CD14-positive monocyte (primary cell): ENCODE measurements at regions not wholly inside any gene's neighbourhood (a gene's known extent, or its start where the extent isn't known, plus 50 kb on each side); places are given as distances from the start of the nearest gene placed in this dataset.

Source experiments
- DNase-seq, 3 donors: peaks; one replicate each; pipeline ENCODE4 v3.0.0-alpha.2; 2011 to 2022
- H2AFZ ChIP-seq: 2 replicates; pipeline ENCODE4 v1.6.0; 2012; ENCODE audit warnings: mild to moderate bottlenecking, low read depth, low read length, inconsistent platforms; ENCODE audit not compliant: insufficient read depth, poor library complexity, severe bottlenecking
- H3K27ac ChIP-seq, 2 donors: 1 replicate in 1 of 2; 2 replicates in 1 of 2; pipeline ENCODE4 v1.5.1; 2012 to 2013; ENCODE audit warnings: low read length in 2 of 2, control low read depth in 1 of 2, inconsistent platforms in 1 of 2, low read depth in 1 of 2, mild to moderate bottlenecking in 1 of 2
- H3K27me3 ChIP-seq, 2 donors: one replicate each; pipeline versions ENCODE4 v1.6.0 to v1.6.1; 2011 to 2013; ENCODE audit warnings: low read length in 2 of 2; ENCODE audit not compliant: control insufficient read depth in 2 of 2, insufficient read depth in 2 of 2
- H3K36me3 ChIP-seq, 2 donors: replicated peaks in 1 of 2; 1 replicate in 1 of 2; 2 replicates in 1 of 2; pipeline versions ENCODE4 v1.5.1 to v1.6.1; 2012 to 2013; ENCODE audit warnings: low read length in 2 of 2, control low read depth in 1 of 2, inconsistent platforms in 1 of 2, mild to moderate bottlenecking in 1 of 2; ENCODE audit not compliant: insufficient read depth in 2 of 2, control insufficient read depth in 1 of 2
- H3K4me1 ChIP-seq, 2 donors: 1 replicate in 1 of 2; 2 replicates in 1 of 2; pipeline versions ENCODE4 v1.5.1 to v1.6.1; 2012 to 2013; ENCODE audit warnings: low read length in 2 of 2, control low read depth in 1 of 2, inconsistent platforms in 1 of 2, mild to moderate bottlenecking in 1 of 2, moderate library complexity in 1 of 2; ENCODE audit not compliant: insufficient read depth in 2 of 2, control insufficient read depth in 1 of 2
- H3K4me2 ChIP-seq: replicated peaks from 2 replicates; pipeline ENCODE3; 2012; ENCODE audit warnings: low read length, moderate library complexity, mild to moderate bottlenecking; ENCODE audit not compliant: poor library complexity, severe bottlenecking; ENCODE audit errors: extremely low read depth
- H3K4me3 ChIP-seq, 3 experiments: fragments of 200-600 bp in 1 of 3; sonication (generic) in 1 of 3; replicated peaks in 1 of 3; 1 replicate in 2 of 3; 2 replicates in 1 of 3; pipeline ENCODE4 v1.5.1; 2011 to 2013; ENCODE audit warnings: low read length in 3 of 3, mild to moderate bottlenecking in 3 of 3, control low read depth in 2 of 3, low read depth in 2 of 3, inconsistent platforms in 1 of 3, moderate library complexity in 1 of 3
- H3K79me2 ChIP-seq: 2 replicates; pipeline ENCODE4 v1.6.0; 2012; ENCODE audit warnings: mild to moderate bottlenecking, control low read depth, inconsistent platforms, low read length, moderate library complexity; ENCODE audit not compliant: insufficient read depth
- H3K9ac ChIP-seq: 2 replicates; pipeline ENCODE4 v1.6.0; 2017; ENCODE audit warnings: low read length, mild to moderate bottlenecking; ENCODE audit not compliant: insufficient read depth, poor library complexity, severe bottlenecking
- H3K9me3 ChIP-seq, 2 donors: replicated peaks in 1 of 2; 1 replicate in 1 of 2; 2 replicates in 1 of 2; pipeline versions ENCODE4 v1.5.1 to v1.6.1; 2012 to 2013; ENCODE audit warnings: low read length in 2 of 2, control low read depth in 1 of 2; ENCODE audit not compliant: control insufficient read depth in 1 of 2, insufficient read depth in 1 of 2
- H4K20me1 ChIP-seq: 2 replicates; pipeline ENCODE4 v1.6.0; 2012; ENCODE audit warnings: mild to moderate bottlenecking, low read length, control low read depth, moderate library complexity; ENCODE audit not compliant: insufficient read depth
- H3K27ac Mint-ChIP-seq, 7 donors: one replicate each; pipeline ENCODE4 v1.8.0; 2020; ENCODE audit warnings: mild to moderate bottlenecking in 7 of 7, mixed read lengths in 7 of 7, moderate library complexity in 6 of 7, inconsistent platforms in 2 of 7
- H3K27me3 Mint-ChIP-seq, 3 donors: one replicate each; pipeline ENCODE4 v1.8.0; 2021 to 2022; ENCODE audit warnings: low read depth in 3 of 3, mild to moderate bottlenecking in 3 of 3, mixed read lengths in 3 of 3, moderate library complexity in 3 of 3, inconsistent platforms in 1 of 3
- H3K36me3 Mint-ChIP-seq, 2 donors: one replicate each; pipeline ENCODE4 v1.8.0; 2020; ENCODE audit warnings: mixed read lengths in 2 of 2, inconsistent platforms in 1 of 2, mild to moderate bottlenecking in 1 of 2
- H3K4me1 Mint-ChIP-seq: one replicate; pipeline ENCODE4 v1.8.0; 2020; ENCODE audit warnings: mild to moderate bottlenecking, mixed read lengths
- H3K4me3 Mint-ChIP-seq, 2 donors: one replicate each; pipeline ENCODE4 v1.8.0; 2020; ENCODE audit warnings: mild to moderate bottlenecking in 2 of 2, mixed read lengths in 2 of 2, moderate library complexity in 1 of 2
- H3K9me3 Mint-ChIP-seq, 7 donors: one replicate each; pipeline ENCODE4 v1.8.0; 2020 to 2022; ENCODE audit warnings: mixed read lengths in 7 of 7, mild to moderate bottlenecking in 6 of 7, moderate library complexity in 6 of 7, inconsistent platforms in 2 of 7
- WGBS: methylation state at CpG from one replicate; pipeline ENCODE4 v1.1.5; 2013; ENCODE audit warnings: missing lambda C conversion rate; ENCODE audit not compliant: insufficient coverage; 5-methylcytosine and 5-hydroxymethylcytosine counted together
- intact Hi-C, 2 donors: fragments of 100-400 bp; cut with micrococcal nuclease; formaldehyde crosslinking; loops; one replicate each; pipeline versions ENCODE4 v1.15.0 to v1.15.1; 2023
- TF ChIP-seq, protein P1 (sequence below): fragments of 200-600 bp; IDR thresholded peaks from one replicate; pipeline ENCODE4 v1.8.0; 2022; ENCODE audit warnings: antibody characterized with exemption, mild to moderate bottlenecking

DNA sequence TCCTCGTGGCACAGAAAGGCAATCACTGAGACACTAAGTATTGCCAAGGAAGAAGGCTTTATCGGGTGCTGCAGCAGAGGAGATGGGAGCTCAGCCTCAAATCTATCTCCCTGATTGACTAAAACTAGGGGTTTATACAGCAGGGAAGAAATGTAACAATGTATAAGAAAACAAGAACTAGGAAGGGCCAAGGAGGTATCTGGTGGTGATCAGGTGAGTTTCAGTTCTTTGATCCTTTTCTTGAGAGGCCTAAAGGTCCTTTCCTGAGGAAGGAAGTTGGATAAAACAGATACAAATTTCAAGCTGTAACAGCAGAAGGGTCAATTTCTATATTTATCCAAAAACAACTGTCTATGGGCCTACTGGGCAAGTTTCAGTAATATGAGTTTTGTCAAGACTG is 212.4 kb downstream of the COPRS start:
- intact Hi-C loops, result no loop called here
- H3K79me2 ChIP-seq, result no peaks in the 10 kb centered on the region
- peaks cover 0 to 5% (median 0%) of the 10 kb centered on the region in 3 donors for H3K27me3 Mint-ChIP-seq

DNA sequence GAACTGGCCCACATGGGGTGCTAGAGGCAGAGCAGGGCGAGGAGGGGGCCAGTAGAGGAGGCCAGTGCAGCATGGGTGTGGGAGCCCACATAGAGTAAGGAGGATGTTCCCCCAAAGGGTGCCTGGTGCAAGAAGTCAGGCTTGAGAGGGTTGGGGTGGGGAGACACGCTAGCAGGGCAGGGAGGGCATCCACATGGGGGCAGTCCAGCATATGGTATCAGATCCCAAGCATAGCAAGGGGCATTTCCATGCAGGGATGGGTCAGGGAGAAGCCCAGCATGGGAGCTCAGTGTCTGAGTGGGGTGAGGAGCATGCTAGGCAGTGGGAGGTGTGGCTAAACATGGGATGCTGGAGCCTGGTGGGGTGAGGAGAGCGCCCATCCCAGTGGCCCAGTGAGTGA is 213.7 kb downstream of the COPRS start:
- H3K4me2 ChIP-seq, result no peak overlapping the region
- no peaks in the 10 kb centered on the region for H3K79me2 ChIP-seq
- no peak overlapping the region for H3K4me3 ChIP-seq
- H3K27ac ChIP-seq, result no peak overlapping the region
- H3K27me3 ChIP-seq, result no peaks in the 10 kb centered on the region
- no peaks in the 10 kb centered on the region for H4K20me1 ChIP-seq
- DNase-seq, result no peak
- no peak overlapping the region for H3K4me3 Mint-ChIP-seq
- no peak overlapping the region for H3K27ac Mint-ChIP-seq
- H3K36me3 ChIP-seq, result no peaks in the 10 kb centered on the region
- no peaks in the 10 kb centered on the region for H3K4me1 ChIP-seq
- TF ChIP-seq, protein P1, sequence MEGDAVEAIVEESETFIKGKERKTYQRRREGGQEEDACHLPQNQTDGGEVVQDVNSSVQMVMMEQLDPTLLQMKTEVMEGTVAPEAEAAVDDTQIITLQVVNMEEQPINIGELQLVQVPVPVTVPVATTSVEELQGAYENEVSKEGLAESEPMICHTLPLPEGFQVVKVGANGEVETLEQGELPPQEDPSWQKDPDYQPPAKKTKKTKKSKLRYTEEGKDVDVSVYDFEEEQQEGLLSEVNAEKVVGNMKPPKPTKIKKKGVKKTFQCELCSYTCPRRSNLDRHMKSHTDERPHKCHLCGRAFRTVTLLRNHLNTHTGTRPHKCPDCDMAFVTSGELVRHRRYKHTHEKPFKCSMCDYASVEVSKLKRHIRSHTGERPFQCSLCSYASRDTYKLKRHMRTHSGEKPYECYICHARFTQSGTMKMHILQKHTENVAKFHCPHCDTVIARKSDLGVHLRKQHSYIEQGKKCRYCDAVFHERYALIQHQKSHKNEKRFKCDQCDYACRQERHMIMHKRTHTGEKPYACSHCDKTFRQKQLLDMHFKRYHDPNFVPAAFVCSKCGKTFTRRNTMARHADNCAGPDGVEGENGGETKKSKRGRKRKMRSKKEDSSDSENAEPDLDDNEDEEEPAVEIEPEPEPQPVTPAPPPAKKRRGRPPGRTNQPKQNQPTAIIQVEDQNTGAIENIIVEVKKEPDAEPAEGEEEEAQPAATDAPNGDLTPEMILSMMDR, result no peak
- H3K9me3 ChIP-seq, result peaks cover 13 to 36% of the 10 kb centered on the region in 2 donors
- H3K9me3 Mint-ChIP-seq, result peaks cover 26 to 51% (median 44%) of the 10 kb centered on the region in 7 donors
- no peak overlapping the region for H2AFZ ChIP-seq
- intact Hi-C loops, result no loop called here
- H3K4me1 Mint-ChIP-seq, result no peaks in the 10 kb centered on the region
- WGBS, result 92% methylated on average over 3 of the region's 3 CpGs
- peaks cover 0 to 8% (median 0%) of the 10 kb centered on the region in 3 donors for H3K27me3 Mint-ChIP-seq
- H3K36me3 Mint-ChIP-seq, result no peaks in the 10 kb centered on the region
- H3K9ac ChIP-seq, result no peak overlapping the region

More for the DNA sequence above, 212.4 kb downstream of the COPRS start:
- Histone ChIP-seq H3K4me2 (no peak overlapping the region), H3K4me1 (no peaks in the 10 kb centered on the region), H2AFZ (no peak overlapping the region), H3K4me3 (no peak overlapping the region), H3K27ac (no peak overlapping the region), H3K27me3 (no peaks in the 10 kb centered on the region), H3K36me3 (no peaks in the 10 kb centered on the region), H3K9me3 (peaks cover 13 to 24% of the 10 kb centered on the region in 2 donors), H3K9ac (no peak overlapping the region), H4K20me1 (no peaks in the 10 kb centered on the region)
- TF ChIP-seq, protein P1, result no peak
- peaks cover 22 to 42% (median 34%) of the 10 kb centered on the region in 7 donors for H3K9me3 Mint-ChIP-seq
- H3K4me3 Mint-ChIP-seq, result no peak overlapping the region
- WGBS, result no CpG with 5 or more reads among the region's 2 CpGs
- no peaks in the 10 kb centered on the region for H3K4me1 Mint-ChIP-seq
- H3K36me3 Mint-ChIP-seq, result no peaks in the 10 kb centered on the region
- no peak overlapping the region for H3K27ac Mint-ChIP-seq
- no peak for DNase-seq
